SK-N-SH (cell line): ENCODE measurements at regions not wholly inside any gene's neighbourhood (a gene's known extent, or its start where the extent isn't known, plus 50 kb on each side); places are given as distances from the start of the nearest gene placed in this dataset.

Experiments used
- CTCF ChIA-PET: fragments of 300-600, 350-600 bp; formaldehyde crosslinking; extraction: SDS; loops from one replicate; lab custom pipeline; 2021; lab: Yijun Ruan, JAX
- POLR2A ChIA-PET: fragments of 350-600 bp; sonication (Branson Sonifier 250); formaldehyde crosslinking; extraction: SDS; loops from one replicate; lab custom pipeline; 2020; ENCODE audit warnings: antibody characterized with exemption, inconsistent platforms; lab: Yijun Ruan, JAX
- DNase-seq: peaks from one replicate; pipeline ENCODE4 v3.0.0; 2012
- H2AFZ ChIP-seq: fragments of 200-600 bp; sonication (generic); 2 replicates; pipeline ENCODE4 v1.8.1; 2016; ENCODE audit warnings: antibody characterized with exemption, mild to moderate bottlenecking, low read depth
- H3F3A ChIP-seq: fragments of 200-600 bp; sonication (generic); replicated peaks from 2 replicates; pipeline ENCODE3; 2016; ENCODE audit warnings: antibody characterized with exemption, mild to moderate bottlenecking; ENCODE audit not compliant: insufficient read depth
- H3K27ac ChIP-seq, 2 experiments: fragments of 200-500 bp in 1 of 2; fragments of 200-600 bp in 1 of 2; sonication (Bioruptor generic) in 1 of 2; sonication (generic), shearing (Covaris generic) in 1 of 2; 2 replicates each; pipeline versions ENCODE4 v1.5.1 to v1.6.1; 2014 to 2016; ENCODE audit warnings: low read depth in 2 of 2, inconsistent platforms in 1 of 2, low read length in 1 of 2, mild to moderate bottlenecking in 1 of 2, mixed read lengths in 1 of 2
- H3K27me3 ChIP-seq: fragments of 200-600 bp; sonication (generic), shearing (Covaris generic); 2 replicates; pipeline ENCODE4 v1.6.1; 2016; ENCODE audit warnings: mixed run types; ENCODE audit not compliant: insufficient read depth
- H3K36me3 ChIP-seq, 2 experiments: fragments of 200-500 bp in 1 of 2; fragments of 200-600 bp in 1 of 2; sonication (Bioruptor generic) in 1 of 2; sonication (generic) in 1 of 2; replicated peaks in 1 of 2; 2 replicates each; pipeline versions ENCODE3 to v1.5.1; 2014 to 2016; ENCODE audit warnings: low read length in 1 of 2, mild to moderate bottlenecking in 1 of 2; ENCODE audit not compliant: insufficient read depth in 2 of 2, control insufficient read depth in 1 of 2
- H3K4me1 ChIP-seq, 2 experiments: fragments of 200-500 bp in 1 of 2; fragments of 200-600 bp in 1 of 2; sonication (Bioruptor generic) in 1 of 2; sonication (generic), shearing (Covaris generic) in 1 of 2; 2 replicates each; pipeline versions ENCODE4 v1.5.1 to v1.6.1; 2014 to 2016; ENCODE audit warnings: low read depth in 1 of 2, low read length in 1 of 2, mixed run types in 1 of 2; ENCODE audit not compliant: insufficient read depth in 2 of 2, control insufficient read depth in 1 of 2
- H3K4me2 ChIP-seq: fragments of 200-600 bp; sonication (generic), shearing (Covaris generic); 2 replicates; pipeline ENCODE4 v1.6.1; 2017; ENCODE audit warnings: mixed run types
- H3K4me3 ChIP-seq, 2 experiments: fragments of 200-500 bp in 1 of 2; fragments of 200-600 bp in 1 of 2; sonication (Bioruptor generic) in 1 of 2; sonication (generic), shearing (Covaris generic) in 1 of 2; 2 replicates each; pipeline versions ENCODE4 v1.5.1 to v1.8.1; 2014 to 2016; ENCODE audit warnings: low read depth in 2 of 2, inconsistent platforms in 1 of 2, low read length in 1 of 2, mild to moderate bottlenecking in 1 of 2, mixed read lengths in 1 of 2, moderate library complexity in 1 of 2
- H3K79me2 ChIP-seq: fragments of 200-600 bp; sonication (generic); 2 replicates; pipeline ENCODE4 v1.8.1; 2017; ENCODE audit warnings: mild to moderate bottlenecking; ENCODE audit not compliant: insufficient read depth
- H3K9ac ChIP-seq: fragments of 200-600 bp; sonication (generic); 2 replicates; pipeline ENCODE4 v1.6.1; 2017; ENCODE audit warnings: mixed run types
- H3K9me2 ChIP-seq: fragments of 200-600 bp; sonication (generic); 2 replicates; pipeline ENCODE4 v1.6.1; 2017; ENCODE audit warnings: mixed run types
- H3K9me3 ChIP-seq: fragments of 200-600 bp; sonication (generic); 2 replicates; pipeline ENCODE4 v1.6.1; 2017; ENCODE audit warnings: mixed run types, mild to moderate bottlenecking, moderate library complexity
- H4K20me1 ChIP-seq: fragments of 200-600 bp; sonication (generic); 2 replicates; pipeline ENCODE4 v1.6.1; 2017; ENCODE audit warnings: mild to moderate bottlenecking, mixed run types; ENCODE audit not compliant: insufficient read depth
- CHD2 ChIP-seq: fragments of 150-350 bp; IDR thresholded peaks from 2 replicates; pipeline ENCODE4 v1.6.1; 2018; ENCODE audit warnings: low read length; ENCODE audit not compliant: partially characterized antibody
- EP300 ChIP-seq, 2 experiments: IDR thresholded peaks; 2 replicates each; pipeline versions ENCODE4 v1.4.0 to v1.6.1; 2012; ENCODE audit warnings: borderline replicate concordance in 1 of 2, low read depth in 1 of 2, low read length in 1 of 2
- EZH2phosphoT487 ChIP-seq: fragments of 200-600 bp; sonication (generic); IDR thresholded peaks from 2 replicates; pipeline ENCODE4 v1.6.1; 2017; ENCODE audit warnings: low read depth, mixed run types, mild to moderate bottlenecking, antibody characterized with exemption, moderate library complexity, borderline replicate concordance
- FOSL2 ChIP-seq: IDR thresholded peaks from 2 replicates; pipeline ENCODE4 v1.4.0; 2012; ENCODE audit warnings: low read depth, mild to moderate bottlenecking, moderate library complexity, borderline replicate concordance
- FOXJ3 ChIP-seq: sonication (generic); formaldehyde crosslinking; IDR thresholded peaks from 2 replicates; pipeline ENCODE4 v1.5.1; 2020; ENCODE audit warnings: mild to moderate bottlenecking, missing genetic modification reagents
- FOXM1 ChIP-seq: IDR thresholded peaks from 2 replicates; pipeline ENCODE4 v1.4.0; 2012; ENCODE audit warnings: low read depth, mild to moderate bottlenecking
- IRF3 ChIP-seq: fragments of 150-350 bp; IDR thresholded peaks from 2 replicates; pipeline ENCODE4 v1.6.1; 2016; ENCODE audit warnings: mild to moderate bottlenecking, low read depth, low read length
- MEF2A ChIP-seq: IDR thresholded peaks from 2 replicates; pipeline ENCODE4 v1.4.0; 2012; ENCODE audit warnings: low read depth, borderline replicate concordance
- MXI1 ChIP-seq: IDR thresholded peaks from 2 replicates; pipeline ENCODE4 v1.6.1; 2012; ENCODE audit warnings: mild to moderate bottlenecking, low read depth, low read length, improper control_type of control experiment
- NFIC ChIP-seq: IDR thresholded peaks from 2 replicates; pipeline ENCODE4 v1.4.0; 2012; ENCODE audit warnings: borderline replicate concordance
- RAD21 ChIP-seq: IDR thresholded peaks from 2 replicates; pipeline ENCODE4 v1.6.1; 2012; ENCODE audit warnings: mild to moderate bottlenecking, low read length
- RCOR1 ChIP-seq: fragments of 150-350 bp; IDR thresholded peaks from 2 replicates; pipeline ENCODE4 v1.6.1; 2017; ENCODE audit warnings: antibody characterized with exemption, low read length
- RFX5 ChIP-seq: IDR thresholded peaks from 2 replicates; pipeline ENCODE4 v1.6.1; 2012; ENCODE audit warnings: mild to moderate bottlenecking, improper control_type of control experiment, low read length
- SIN3A ChIP-seq: IDR thresholded peaks from 2 replicates; pipeline ENCODE4 v1.6.1; 2012; ENCODE audit warnings: low read depth, mild to moderate bottlenecking, low read length, moderate library complexity, borderline replicate concordance
- SMC3 ChIP-seq: IDR thresholded peaks from 2 replicates; pipeline ENCODE4 v1.6.1; 2012; ENCODE audit warnings: low read depth, low read length, improper control_type of control experiment
- TAF1 ChIP-seq: IDR thresholded peaks from 2 replicates; pipeline ENCODE4 v1.6.1; 2012; ENCODE audit warnings: low read depth, mild to moderate bottlenecking, low read length, moderate library complexity, borderline replicate concordance
- TCF12 ChIP-seq: IDR thresholded peaks from 2 replicates; pipeline ENCODE4 v1.4.0; 2012
- TEAD4 ChIP-seq: IDR thresholded peaks from 2 replicates; pipeline ENCODE4 v1.4.0; 2012; ENCODE audit warnings: mild to moderate bottlenecking, borderline replicate concordance; ENCODE audit not compliant: insufficient read depth
- WGBS: methylation state at CpG from one replicate; pipeline ENCODE4 v1.1.6; 2017; ENCODE audit warnings: low lambda C conversion rate; 5-methylcytosine and 5-hydroxymethylcytosine counted together
- TF ChIP-seq, protein P1 (sequence below): fragments of 200-600 bp; sonication (generic); IDR thresholded peaks from 2 replicates; pipeline ENCODE4 v1.6.1; 2017; ENCODE audit warnings: antibody characterized with exemption, mild to moderate bottlenecking, moderate library complexity

DNA sequence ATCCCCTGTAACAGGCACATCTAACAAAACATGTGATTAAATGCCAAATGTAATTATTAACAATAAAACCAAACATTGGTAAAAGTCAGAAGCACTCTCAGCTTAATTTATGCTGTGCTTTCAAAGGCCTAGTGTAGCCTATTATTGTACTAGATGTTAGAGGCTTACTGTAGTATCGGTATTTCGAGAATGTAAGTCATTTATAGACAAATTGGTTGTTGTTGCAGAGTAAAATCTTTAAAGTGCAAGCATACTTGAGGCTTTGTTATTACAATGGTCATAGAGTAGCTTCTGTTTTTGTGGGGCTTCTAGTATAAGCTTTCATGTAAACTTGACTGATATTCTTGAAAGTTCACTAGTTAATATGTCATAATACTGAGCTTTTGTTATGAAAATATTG lies 965.8 kb downstream of the PLA2G4A start:
- ChIA-PET CTCF (no interaction called here), POLR2A (no interaction called here)
- no peaks in the 10 kb centered on the region for H4K20me1 ChIP-seq
- no peak overlapping the region for H3K27ac ChIP-seq
- H3K79me2 ChIP-seq = no peaks in the 10 kb centered on the region
- no peaks in the 10 kb centered on the region for H3F3A ChIP-seq
- TF ChIP-seq IRF3 (no peak), FOXM1 (no peak), TAF1 (no peak), SMC3 (no peak), RFX5 (no peak), RAD21 (no peak), EZH2phosphoT487 (no peak), TEAD4 (no peak), RCOR1 (no peak), MEF2A (no peak), FOXJ3 (CRISPR knock-in tag) (no peak), EP300 (IDR thresholded peaks at IDR 0.05; ENCODE audit: borderline replicate concordance in 1 of 2, low read depth in 1 of 2, low read length in 1 of 2) (no peak), MXI1 (no peak), TCF12 (no peak), CHD2 (no peak)
- TF ChIP-seq, protein P1, sequence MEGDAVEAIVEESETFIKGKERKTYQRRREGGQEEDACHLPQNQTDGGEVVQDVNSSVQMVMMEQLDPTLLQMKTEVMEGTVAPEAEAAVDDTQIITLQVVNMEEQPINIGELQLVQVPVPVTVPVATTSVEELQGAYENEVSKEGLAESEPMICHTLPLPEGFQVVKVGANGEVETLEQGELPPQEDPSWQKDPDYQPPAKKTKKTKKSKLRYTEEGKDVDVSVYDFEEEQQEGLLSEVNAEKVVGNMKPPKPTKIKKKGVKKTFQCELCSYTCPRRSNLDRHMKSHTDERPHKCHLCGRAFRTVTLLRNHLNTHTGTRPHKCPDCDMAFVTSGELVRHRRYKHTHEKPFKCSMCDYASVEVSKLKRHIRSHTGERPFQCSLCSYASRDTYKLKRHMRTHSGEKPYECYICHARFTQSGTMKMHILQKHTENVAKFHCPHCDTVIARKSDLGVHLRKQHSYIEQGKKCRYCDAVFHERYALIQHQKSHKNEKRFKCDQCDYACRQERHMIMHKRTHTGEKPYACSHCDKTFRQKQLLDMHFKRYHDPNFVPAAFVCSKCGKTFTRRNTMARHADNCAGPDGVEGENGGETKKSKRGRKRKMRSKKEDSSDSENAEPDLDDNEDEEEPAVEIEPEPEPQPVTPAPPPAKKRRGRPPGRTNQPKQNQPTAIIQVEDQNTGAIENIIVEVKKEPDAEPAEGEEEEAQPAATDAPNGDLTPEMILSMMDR = no peak
- H3K4me2 ChIP-seq = no peak overlapping the region
- WGBS = 60% methylated on average over 2 of the region's 2 CpGs
- no peak overlapping the region for H3K4me3 ChIP-seq
- H3K27me3 ChIP-seq = no peaks in the 10 kb centered on the region
- 0 out of 2 replicates have a peak, but pooled peaks cover 2% of the 10 kb centered on the region for H3K9me3 ChIP-seq
- no peak for DNase-seq
- no peak overlapping the region for H2AFZ ChIP-seq
- H3K9me2 ChIP-seq = 0 out of 2 replicates have a peak, but pooled peaks cover 2% of the 10 kb centered on the region
- H3K4me1 ChIP-seq = no peaks in the 10 kb centered on the region; a peak in 1 of 4 replicates
- H3K9ac ChIP-seq = no peak overlapping the region
- no peaks in the 10 kb centered on the region for H3K36me3 ChIP-seq

DNA sequence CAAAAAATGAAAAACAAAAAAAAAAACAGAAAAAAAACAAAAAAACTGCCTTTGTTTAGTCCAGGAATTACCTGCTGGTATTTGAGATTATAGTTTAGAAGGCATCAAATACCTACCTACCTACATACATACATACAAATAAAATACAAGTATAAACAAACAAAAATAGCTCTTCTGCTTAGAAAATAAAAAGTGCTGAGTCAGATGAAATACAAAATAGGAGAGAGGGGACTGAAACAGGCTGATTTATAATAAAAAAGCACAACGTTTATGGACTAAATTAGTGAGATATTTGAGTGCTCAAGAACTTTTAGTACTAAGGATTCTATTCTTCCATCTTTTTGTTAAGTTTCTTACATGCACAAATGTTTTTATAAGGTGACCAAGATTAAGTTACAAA lies 980.8 kb downstream of the PLA2G4A start:
- WGBS = 2% methylated on average over 1 of the region's 1 CpG

More for the DNA sequence above, 980.8 kb downstream of the PLA2G4A start:
- no peaks in the 10 kb centered on the region for H3F3A ChIP-seq
- no peak overlapping the region for H3K27ac ChIP-seq
- DNase-seq = no peak
- no peaks in the 10 kb centered on the region for H3K4me1 ChIP-seq
- H3K4me2 ChIP-seq = no peak overlapping the region
- no peaks in the 10 kb centered on the region for H3K79me2 ChIP-seq
- no peak overlapping the region for H3K4me3 ChIP-seq
- ChIA-PET POLR2A (no interaction called here), CTCF (no interaction called here)
- H3K27me3 ChIP-seq = no peaks in the 10 kb centered on the region
- no peaks in the 10 kb centered on the region for H3K9me3 ChIP-seq
- TF ChIP-seq SIN3A (no peak), FOSL2 (no peak), NFIC (no peak)
- no peak overlapping the region for H3K9ac ChIP-seq
- no peak overlapping the region for H2AFZ ChIP-seq
- H3K9me2 ChIP-seq = no peaks in the 10 kb centered on the region; the same call in 1 of the 2 replicates
- no peaks in the 10 kb centered on the region for H3K36me3 ChIP-seq
- no peaks in the 10 kb centered on the region for H4K20me1 ChIP-seq
